Tibial nerve (tissue), 4 donors: ENCODE measurements at regions not wholly inside any gene's neighbourhood (a gene's known extent, or its start where the extent isn't known, plus 50 kb on each side); places are given as distances from the start of the nearest gene placed in this dataset.

Experiments
- DNase-seq, 2 donors: peaks; one replicate each; pipeline ENCODE4 v3.0.0-alpha.2; 2019; ENCODE audit warnings: low spot score in 2 of 2
- H3K27ac ChIP-seq, 4 donors: fragments of 200-600 bp; sonication (generic) in 3 of 4; one replicate each; pipeline ENCODE4 v1.5.1; 2017 to 2019; ENCODE audit warnings: mild to moderate bottlenecking in 1 of 4
- H3K27me3 ChIP-seq, 2 donors: fragments of 200-600 bp; sonication (generic) in 1 of 2; one replicate each; pipeline versions ENCODE4 v1.5.1 to v1.6.0; 2017 to 2019
- H3K36me3 ChIP-seq, 3 donors: fragments of 200-600 bp; sonication (generic); one replicate each; pipeline ENCODE4 v1.5.1; 2018 to 2019
- H3K4me1 ChIP-seq, 4 donors: fragments of 200-600 bp; sonication (generic) in 3 of 4; one replicate each; pipeline ENCODE4 v1.5.1; 2017 to 2019
- H3K4me3 ChIP-seq, 4 donors: fragments of 200-600 bp; sonication (generic) in 3 of 4; one replicate each; pipeline ENCODE4 v1.5.1; 2017 to 2019; ENCODE audit warnings: mild to moderate bottlenecking in 1 of 4, moderate library complexity in 1 of 4
- H3K9me3 ChIP-seq, 4 donors: fragments of 200-600 bp; sonication (generic) in 3 of 4; one replicate each; pipeline ENCODE4 v1.5.1; 2017 to 2019
- CTCF ChIP-seq, 5 experiments: fragments of 200-600 bp in 3 of 5; fragments of 450-650 bp in 2 of 5; sonication (generic) in 3 of 5; IDR thresholded peaks; one replicate each; pipeline ENCODE4 v1.5.1; 2016 to 2019; ENCODE audit warnings: antibody characterized with exemption in 5 of 5, mild to moderate bottlenecking in 3 of 5, moderate library complexity in 2 of 5
- EP300 ChIP-seq, 2 donors: sonication (generic); formaldehyde crosslinking; IDR thresholded peaks; one replicate each; pipeline ENCODE4 v1.6.1; 2017; ENCODE audit warnings: antibody characterized with exemption in 2 of 2, mild to moderate bottlenecking in 1 of 2
- POLR2A ChIP-seq, 2 donors: fragments of 450-650 bp; IDR thresholded peaks; one replicate each; pipeline ENCODE4 v1.6.1; 2017; ENCODE audit warnings: antibody characterized with exemption in 2 of 2, mild to moderate bottlenecking in 2 of 2, moderate library complexity in 2 of 2
- WGBS, 2 donors: methylation state at CpG; one replicate each; pipeline ENCODE4 v1.1.5; 2018; 5-methylcytosine and 5-hydroxymethylcytosine counted together

- H3K4me1 ChIP-seq, result peaks cover 0 to 6% (median 0%) of the 10 kb centered on the region in 4 donors
- no peaks in the 10 kb centered on the region for H3K27me3 ChIP-seq
- no peak for DNase-seq
- WGBS, 2 donors, result 38 to 47% methylated on average over 3 of the region's 3 CpGs
- no peak overlapping the region for H3K27ac ChIP-seq
- H3K9me3 ChIP-seq, result no peaks in the 10 kb centered on the region
- H3K36me3 ChIP-seq, result no peaks in the 10 kb centered on the region
- TF ChIP-seq POLR2A (IDR thresholded peaks at IDR 0.05), result no peak
- H3K4me3 ChIP-seq, result no peak overlapping the region
These were observed 378.8 kb upstream of the PRMT6 start for GRCh38 chr1:106677721-106678120.

GRCh38 chr1:106678279-106679050, 378.0 kb upstream of the PRMT6 start:
- WGBS, 2 donors, result 85 to 87% methylated on average over 3 of the region's 3 CpGs

GRCh38 chr1:106680216-106680615, 376.3 kb upstream of the PRMT6 start:
- Histone ChIP-seq H3K4me1 (peaks cover 0 to 6% (median 0%) of the 10 kb centered on the region in 4 donors), H3K36me3 (no peaks in the 10 kb centered on the region), H3K27me3 (no peaks in the 10 kb centered on the region), H3K4me3 (no peak overlapping the region), H3K27ac (no peak overlapping the region), H3K9me3 (no peaks in the 10 kb centered on the region)
- no peak for TF ChIP-seq POLR2A (IDR thresholded peaks at IDR 0.05)
- no peak for TF ChIP-seq CTCF (IDR thresholded peaks at IDR 0.05)
- no peak for TF ChIP-seq EP300 (IDR thresholded peaks at IDR 0.05)
- WGBS, 2 donors, result 43 to 57% methylated on average over 1 of the region's 1 CpG
- DNase-seq, result no peak

More at GRCh38 chr1:106678279-106679050, 378.0 kb upstream of the PRMT6 start:
- H3K4me3 ChIP-seq, result no peak overlapping the region
- no peaks in the 10 kb centered on the region for H3K36me3 ChIP-seq
- H3K27me3 ChIP-seq, result no peaks in the 10 kb centered on the region
- no peak for TF ChIP-seq POLR2A (IDR thresholded peaks at IDR 0.05)
- TF ChIP-seq EP300 (IDR thresholded peaks at IDR 0.05), result no peak
- no peak for TF ChIP-seq CTCF (IDR thresholded peaks at IDR 0.05)
- H3K4me1 ChIP-seq, result peaks cover 0 to 6% (median 0%) of the 10 kb centered on the region in 4 donors
- DNase-seq, result no peak
- no peaks in the 10 kb centered on the region for H3K9me3 ChIP-seq
- H3K27ac ChIP-seq, result no peak overlapping the region

GRCh38 chr1:106680776-106681344, 375.6 kb upstream of the PRMT6 start:
- no peak for TF ChIP-seq EP300 (IDR thresholded peaks at IDR 0.05)
- TF ChIP-seq POLR2A (IDR thresholded peaks at IDR 0.05), result no peak
- TF ChIP-seq CTCF (IDR thresholded peaks at IDR 0.05), result no peak

GRCh38 chr1:106681939-106682522, 374.4 kb upstream of the PRMT6 start:
- no peak for TF ChIP-seq CTCF (IDR thresholded peaks at IDR 0.05)
- no peak for TF ChIP-seq EP300 (IDR thresholded peaks at IDR 0.05)
- TF ChIP-seq POLR2A (IDR thresholded peaks at IDR 0.05), result no peak
- no peaks in the 10 kb centered on the region for H3K27me3 ChIP-seq
- 85 to 86% methylated on average over 3 of the region's 3 CpGs for WGBS, 2 donors
- H3K4me1 ChIP-seq, result no peaks in the 10 kb centered on the region
- no peak overlapping the region for H3K27ac ChIP-seq
- H3K9me3 ChIP-seq, result no peaks in the 10 kb centered on the region
- H3K4me3 ChIP-seq, result no peak overlapping the region
- H3K36me3 ChIP-seq, result no peaks in the 10 kb centered on the region
- DNase-seq, result no peak

More at GRCh38 chr1:106680776-106681344, 375.6 kb upstream of the PRMT6 start:
- Histone ChIP-seq H3K4me1 (peaks cover 0 to 6% (median 0%) of the 10 kb centered on the region in 4 donors), H3K27me3 (no peaks in the 10 kb centered on the region), H3K36me3 (no peaks in the 10 kb centered on the region), H3K4me3 (no peak overlapping the region), H3K27ac (no peak overlapping the region), H3K9me3 (no peaks in the 10 kb centered on the region)
- DNase-seq, result no peak
- WGBS, 2 donors, result 29 to 40% methylated on average over 4 of the region's 4 CpGs
